H9 (cell line): ENCODE measurements at regions not wholly inside any gene's neighbourhood (a gene's known extent, or its start where the extent isn't known, plus 50 kb on each side); places are given as distances from the start of the nearest gene placed in this dataset.

Source experiments
- DNase-seq: peaks from one replicate; pipeline ENCODE4 v3.0.0-alpha.2; 2017
- H2AFZ ChIP-seq: one replicate; pipeline ENCODE4 v1.6.1; 2013; ENCODE audit warnings: mild to moderate bottlenecking, low read length, control low read depth, moderate library complexity
- H2AK5ac ChIP-seq: 2 replicates; pipeline ENCODE4 v1.6.1; 2013; ENCODE audit warnings: low read length, control low read depth, mixed read lengths; ENCODE audit not compliant: insufficient read length
- H2BK120ac ChIP-seq: one replicate; pipeline ENCODE4 v1.6.1; 2013; ENCODE audit warnings: low read depth, mild to moderate bottlenecking, low read length, control low read depth, inconsistent platforms; ENCODE audit not compliant: poor library complexity, severe bottlenecking
- H2BK12ac ChIP-seq: 2 replicates; pipeline ENCODE4 v1.6.1; 2013; ENCODE audit warnings: low read length, control low read depth, mixed read lengths, low read depth; ENCODE audit not compliant: insufficient read length
- H2BK15ac ChIP-seq: 2 replicates; pipeline ENCODE4 v1.6.1; 2013; ENCODE audit warnings: low read depth, low read length, control low read depth
- H2BK20ac ChIP-seq: one replicate; pipeline ENCODE4 v1.6.1; 2013; ENCODE audit warnings: low read depth, mild to moderate bottlenecking, low read length, control low read depth, inconsistent platforms; ENCODE audit not compliant: poor library complexity, severe bottlenecking
- H2BK5ac ChIP-seq: 2 replicates; pipeline ENCODE4 v1.6.1; 2013; ENCODE audit warnings: low read length, control low read depth, mixed read lengths; ENCODE audit not compliant: insufficient read length
- H3K14ac ChIP-seq: 2 replicates; pipeline ENCODE4 v1.6.1; 2013; ENCODE audit warnings: low read length, control low read depth; ENCODE audit not compliant: insufficient read depth
- H3K18ac ChIP-seq: 2 replicates; pipeline ENCODE4 v1.6.1; 2013; ENCODE audit warnings: low read depth, mild to moderate bottlenecking, mixed read lengths, low read length, control low read depth; ENCODE audit not compliant: insufficient read length
- H3K23ac ChIP-seq: 2 replicates; pipeline ENCODE4 v1.6.1; 2013; ENCODE audit warnings: low read length, control low read depth, mixed read lengths, low read depth; ENCODE audit not compliant: insufficient read length
- H3K23me2 ChIP-seq: 2 replicates; pipeline ENCODE4 v1.6.1; 2013; ENCODE audit warnings: low read depth, mild to moderate bottlenecking, mixed read lengths, low read length, control low read depth; ENCODE audit not compliant: insufficient read length, poor library complexity, severe bottlenecking
- H3K27ac ChIP-seq: 2 replicates; pipeline ENCODE4 v1.5.1; 2013; ENCODE audit warnings: low read length, control low read depth, mixed read lengths, low read depth; ENCODE audit not compliant: insufficient read length
- H3K27me3 ChIP-seq: 2 replicates; pipeline ENCODE4 v1.6.1; 2013; ENCODE audit warnings: low read length, control low read depth, inconsistent platforms; ENCODE audit not compliant: insufficient read depth
- H3K4ac ChIP-seq: 2 replicates; pipeline ENCODE4 v1.6.1; 2013; ENCODE audit warnings: low read depth, mild to moderate bottlenecking, control low read depth, inconsistent platforms, low read length, moderate library complexity
- H3K4me1 ChIP-seq: 2 replicates; pipeline ENCODE4 v1.6.1; 2013; ENCODE audit warnings: low read length, control low read depth, inconsistent platforms; ENCODE audit not compliant: insufficient read depth
- H3K4me2 ChIP-seq: 2 replicates; pipeline ENCODE4 v1.6.1; 2013; ENCODE audit warnings: low read length, control low read depth, mixed read lengths; ENCODE audit not compliant: insufficient read length, insufficient read depth
- H3K56ac ChIP-seq: 2 replicates; pipeline ENCODE4 v1.6.1; 2013; ENCODE audit warnings: low read depth, mild to moderate bottlenecking, mixed read lengths, low read length, control low read depth; ENCODE audit not compliant: insufficient read length
- H3K79me1 ChIP-seq: 2 replicates; pipeline ENCODE4 v1.6.1; 2013; ENCODE audit warnings: low read depth, mild to moderate bottlenecking, moderate library complexity, low read length, control low read depth, inconsistent platforms; ENCODE audit not compliant: insufficient read depth, poor library complexity, severe bottlenecking
- H3K79me2 ChIP-seq: 2 replicates; pipeline ENCODE4 v1.6.1; 2013; ENCODE audit warnings: low read length, control low read depth, inconsistent platforms; ENCODE audit not compliant: insufficient read depth
- H3K9ac ChIP-seq: 2 replicates; pipeline ENCODE4 v1.6.1; 2013; ENCODE audit warnings: low read length, control low read depth, mixed read lengths; ENCODE audit not compliant: insufficient read length; ENCODE audit errors: extremely low read depth
- H3K9me3 ChIP-seq: one replicate; pipeline ENCODE4 v1.6.1; 2013; ENCODE audit warnings: low read depth, low read length, inconsistent platforms; ENCODE audit not compliant: control insufficient read depth
- H3T11ph ChIP-seq: one replicate; pipeline ENCODE4 v1.6.1; 2013; ENCODE audit warnings: mild to moderate bottlenecking, low read length, control low read depth, inconsistent platforms
- H4K20me1 ChIP-seq: one replicate; pipeline ENCODE4 v1.6.1; 2013; ENCODE audit not compliant: control insufficient read depth, insufficient read length, insufficient read depth
- H4K5ac ChIP-seq: 2 replicates; pipeline ENCODE4 v1.6.1; 2013; ENCODE audit warnings: low read depth, mild to moderate bottlenecking, mixed read lengths, low read length, control low read depth; ENCODE audit not compliant: insufficient read length
- H4K8ac ChIP-seq: replicated peaks from 2 replicates; pipeline ENCODE4 v1.6.1; 2013; ENCODE audit warnings: low read length, control low read depth, mixed read lengths, low read depth; ENCODE audit not compliant: insufficient read length
- H4K91ac ChIP-seq: 2 replicates; pipeline ENCODE4 v1.6.1; 2013; ENCODE audit warnings: low read depth, mild to moderate bottlenecking, moderate library complexity, mixed read lengths, low read length, control low read depth; ENCODE audit not compliant: insufficient read length
- H3K27ac Mint-ChIP-seq, 3 experiments: 2 replicates in 2 of 3; 3 replicates in 1 of 3; pipeline ENCODE4 v1.8.0; 2020 to 2021; ENCODE audit warnings: mixed read lengths in 3 of 3, mild to moderate bottlenecking in 1 of 3, moderate library complexity in 1 of 3
- H3K27me3 Mint-ChIP-seq: 2 replicates; pipeline ENCODE4 v1.8.0; 2021; ENCODE audit warnings: low read depth, mild to moderate bottlenecking, moderate library complexity, mixed read lengths
- H3K36me3 Mint-ChIP-seq, 3 experiments: 2 replicates in 2 of 3; 3 replicates in 1 of 3; pipeline ENCODE4 v1.8.0; 2020 to 2021; ENCODE audit warnings: low read depth in 3 of 3, mixed read lengths in 3 of 3; ENCODE audit not compliant: insufficient read depth in 1 of 3
- H3K4me1 Mint-ChIP-seq, 2 experiments: 2 replicates each; pipeline ENCODE4 v1.8.0; 2020; ENCODE audit warnings: mixed read lengths in 2 of 2
- H3K4me3 Mint-ChIP-seq, 2 experiments: 2 replicates in 1 of 2; 3 replicates in 1 of 2; pipeline ENCODE4 v1.8.0; 2020 to 2021; ENCODE audit warnings: mild to moderate bottlenecking in 2 of 2, mixed read lengths in 2 of 2, moderate library complexity in 1 of 2
- H3K9me3 Mint-ChIP-seq, 2 experiments: 2 replicates in 1 of 2; 3 replicates in 1 of 2; pipeline ENCODE4 v1.8.0; 2020; ENCODE audit warnings: mild to moderate bottlenecking in 2 of 2, mixed read lengths in 2 of 2, moderate library complexity in 1 of 2
- CTCF ChIP-seq: fragments of 200-600 bp; sonication (generic); conservative IDR thresholded peaks from 3 replicates; pipeline ENCODE4 v1.8.0; 2021; ENCODE audit warnings: antibody characterized with exemption, mild to moderate bottlenecking
- WGBS: extraction: QIAGEN DNeasy Blood & Tissue Kit; methylation state at CpG from one replicate; pipeline ENCODE4 v1.1.7; 2013; ENCODE audit warnings: missing lambda C conversion rate, low lambda C conversion rate, mixed read lengths; ENCODE audit not compliant: insufficient read length; ENCODE audit errors: extremely low coverage; 5-methylcytosine and 5-hydroxymethylcytosine counted together

- Histone ChIP-seq H3K23me2 (no peaks in the 10 kb centered on the region), H2AFZ (no peak overlapping the region), H4K20me1 (no peaks in the 10 kb centered on the region), H3K9me3 (no peaks in the 10 kb centered on the region), H2AK5ac (no peak overlapping the region), H2BK120ac (no peak overlapping the region), H2BK12ac (no peak overlapping the region), H3K79me2 (no peaks in the 10 kb centered on the region), H2BK15ac (no peak overlapping the region), H4K91ac (no peak overlapping the region), H2BK20ac (no peak overlapping the region), H3K23ac (no peak overlapping the region), H3K9ac (no peak overlapping the region), H3K14ac (no peak overlapping the region), H3K27ac (no peak overlapping the region), H3K4ac (no peak overlapping the region), H3K4me1 (no peaks in the 10 kb centered on the region), H3K56ac (no peak overlapping the region), H4K8ac (no peak overlapping the region), H4K5ac (no peak overlapping the region), H2BK5ac (no peak overlapping the region), H3T11ph (no peak overlapping the region), H3K79me1 (no peaks in the 10 kb centered on the region), H3K4me2 (no peak overlapping the region), H3K27me3 (no peaks in the 10 kb centered on the region), H3K18ac (no peak overlapping the region)
- DNase-seq: no peak
- no peaks in the 10 kb centered on the region for H3K27me3 Mint-ChIP-seq
- TF ChIP-seq CTCF: no peak
- H3K36me3 Mint-ChIP-seq: no peaks in the 10 kb centered on the region; a peak in 2 of 7 replicates
- peaks cover 0 to 2% of the 10 kb centered on the region in 2 experiments; a peak in 1 of 5 replicates for H3K9me3 Mint-ChIP-seq
- no CpG with 5 or more reads among the region's 1 CpG for WGBS
- no peak overlapping the region for H3K4me3 Mint-ChIP-seq
- H3K27ac Mint-ChIP-seq: no peak overlapping the region
- H3K4me1 Mint-ChIP-seq: peaks cover 5 to 19% of the 10 kb centered on the region in 2 experiments
These were observed 219.8 kb upstream of the AMIGO2 start for GRCh38 chr12:47299586-47299985.
